MG63 (cell line): ENCODE measurements at regions not wholly inside any gene's neighbourhood (a gene's known extent, or its start where the extent isn't known, plus 50 kb on each side); places are given as distances from the start of the nearest gene placed in this dataset.

ENCODE experiments used
- DNase-seq: peaks from one replicate; pipeline ENCODE4 v3.0.0-alpha.2; 2020
- H3K27me3 ChIP-seq: fragments of 250-450 bp; sonication (Bioruptor Pico); 2 replicates; pipeline ENCODE4 v1.5.1; 2020; ENCODE audit warnings: mild to moderate bottlenecking, moderate library complexity
- H3K36me3 ChIP-seq: fragments of 250-450 bp; sonication (Bioruptor Pico); 2 replicates; pipeline ENCODE4 v1.5.1; 2020; ENCODE audit warnings: mild to moderate bottlenecking, moderate library complexity
- H3K4me3 ChIP-seq: fragments of 250-450 bp; sonication (Bioruptor Pico); 2 replicates; pipeline ENCODE4 v1.5.1; 2020; ENCODE audit warnings: mild to moderate bottlenecking, moderate library complexity
- H3K9me3 ChIP-seq: fragments of 250-450 bp; sonication (Bioruptor Pico); 2 replicates; pipeline ENCODE4 v1.5.1; 2020; ENCODE audit warnings: mild to moderate bottlenecking, moderate library complexity

- H3K4me3 ChIP-seq: no peak overlapping the region
- H3K9me3 ChIP-seq: no peaks in the 10 kb centered on the region
- no peaks in the 10 kb centered on the region for H3K36me3 ChIP-seq
- DNase-seq: no peak
- H3K27me3 ChIP-seq: no peaks in the 10 kb centered on the region
Measured at GRCh38 chr5:79850316-79850822, 140.7 kb downstream of the MTX3 start.

- Histone ChIP-seq H3K9me3 (no peaks in the 10 kb centered on the region), H3K27me3 (no peaks in the 10 kb centered on the region), H3K36me3 (no peaks in the 10 kb centered on the region), H3K4me3 (no peak overlapping the region)
- no peak for DNase-seq
Measured at GRCh38 chr5:79849486-79850315, 141.4 kb downstream of the MTX3 start.
